ENCODE measurements at regions not wholly inside any gene's neighbourhood (a gene's known extent, or its start where the extent isn't known, plus 50 kb on each side); places are given as distances from the start of the nearest gene placed in this dataset.

DNA sequence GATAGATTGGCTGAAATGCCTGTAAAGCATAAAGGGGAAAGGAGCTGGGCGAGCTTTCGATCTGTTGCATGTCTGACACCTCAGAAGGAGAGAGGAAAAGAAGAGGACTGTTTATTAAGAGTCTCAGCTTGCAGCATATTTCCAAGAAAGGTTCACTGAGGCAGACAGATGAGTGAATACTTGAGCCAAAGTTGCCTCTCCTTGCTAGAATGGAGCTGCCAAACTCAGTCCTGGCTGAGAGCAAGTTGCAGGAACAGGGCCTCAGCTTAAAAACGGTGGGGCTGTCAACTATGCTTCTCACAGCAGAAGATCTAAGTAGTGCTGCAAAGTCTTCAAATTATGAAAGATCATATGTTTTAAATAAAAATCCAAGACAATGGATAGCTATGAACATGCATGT is 707.5 kb downstream of the PCDH7 start:
- Histone ChIP-seq H4K8ac (replicated peaks; ENCODE audit: insufficient read length, low read depth, low read length) (no peak overlapping the region), H3K23me2 (ENCODE audit: insufficient read length, low read depth, low read length, poor library complexity, severe bottlenecking) (no peaks in the 10 kb centered on the region), H2AFZ (ENCODE audit: low read length) (no peak overlapping the region), H3T11ph (ENCODE audit: low read length) (no peak overlapping the region), H3K14ac (ENCODE audit: insufficient read depth, low read length) (no peak overlapping the region), H3K9ac (ENCODE audit: extremely low read depth, insufficient read length, low read length) (no peak overlapping the region), H2BK5ac (ENCODE audit: insufficient read length, low read length) (no peak overlapping the region), H3K9me3 (ENCODE audit: control insufficient read depth, low read depth, low read length) (no peaks in the 10 kb centered on the region), H3K23ac (ENCODE audit: insufficient read length, low read depth, low read length) (no peak overlapping the region), H3K79me2 (ENCODE audit: insufficient read depth, low read length) (no peaks in the 10 kb centered on the region), H2BK20ac (ENCODE audit: low read depth, low read length, poor library complexity, severe bottlenecking) (no peak overlapping the region), H3K27me3 (ENCODE audit: insufficient read depth, low read length) (no peaks in the 10 kb centered on the region), H4K5ac (ENCODE audit: insufficient read length, low read depth, low read length) (no peak overlapping the region), H3K4me2 (ENCODE audit: insufficient read depth, insufficient read length, low read length) (no peak overlapping the region), H3K18ac (ENCODE audit: insufficient read length, low read depth, low read length) (no peak overlapping the region), H3K4ac (ENCODE audit: low read depth, low read length) (no peak overlapping the region), H3K79me1 (ENCODE audit: insufficient read depth, low read depth, low read length, poor library complexity, severe bottlenecking) (no peaks in the 10 kb centered on the region), H2AK5ac (ENCODE audit: insufficient read length, low read length) (no peak overlapping the region), H3K27ac (ENCODE audit: insufficient read length, low read depth, low read length) (no peak overlapping the region), H2BK120ac (ENCODE audit: low read depth, low read length, poor library complexity, severe bottlenecking) (no peak overlapping the region), H4K91ac (ENCODE audit: insufficient read length, low read depth, low read length) (no peak overlapping the region), H3K4me1 (ENCODE audit: insufficient read depth, low read length) (no peaks in the 10 kb centered on the region), H4K20me1 (ENCODE audit: control insufficient read depth, insufficient read depth, insufficient read length) (no peaks in the 10 kb centered on the region), H2BK12ac (ENCODE audit: insufficient read length, low read depth, low read length) (no peak overlapping the region), H2BK15ac (ENCODE audit: low read depth, low read length) (no peak overlapping the region), H3K56ac (ENCODE audit: insufficient read length, low read depth, low read length) (no peak overlapping the region)
- no peaks in the 10 kb centered on the region for H3K27me3 Mint-ChIP-seq (ENCODE audit: low read depth)
- H3K27ac Mint-ChIP-seq, result no peak overlapping the region
- DNase-seq, result no peak
- H3K4me3 Mint-ChIP-seq, result no peak overlapping the region
- TF ChIP-seq, protein P1, sequence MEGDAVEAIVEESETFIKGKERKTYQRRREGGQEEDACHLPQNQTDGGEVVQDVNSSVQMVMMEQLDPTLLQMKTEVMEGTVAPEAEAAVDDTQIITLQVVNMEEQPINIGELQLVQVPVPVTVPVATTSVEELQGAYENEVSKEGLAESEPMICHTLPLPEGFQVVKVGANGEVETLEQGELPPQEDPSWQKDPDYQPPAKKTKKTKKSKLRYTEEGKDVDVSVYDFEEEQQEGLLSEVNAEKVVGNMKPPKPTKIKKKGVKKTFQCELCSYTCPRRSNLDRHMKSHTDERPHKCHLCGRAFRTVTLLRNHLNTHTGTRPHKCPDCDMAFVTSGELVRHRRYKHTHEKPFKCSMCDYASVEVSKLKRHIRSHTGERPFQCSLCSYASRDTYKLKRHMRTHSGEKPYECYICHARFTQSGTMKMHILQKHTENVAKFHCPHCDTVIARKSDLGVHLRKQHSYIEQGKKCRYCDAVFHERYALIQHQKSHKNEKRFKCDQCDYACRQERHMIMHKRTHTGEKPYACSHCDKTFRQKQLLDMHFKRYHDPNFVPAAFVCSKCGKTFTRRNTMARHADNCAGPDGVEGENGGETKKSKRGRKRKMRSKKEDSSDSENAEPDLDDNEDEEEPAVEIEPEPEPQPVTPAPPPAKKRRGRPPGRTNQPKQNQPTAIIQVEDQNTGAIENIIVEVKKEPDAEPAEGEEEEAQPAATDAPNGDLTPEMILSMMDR (conservative IDR thresholded peaks at IDR 0.05), result no peak
- H3K9me3 Mint-ChIP-seq, result no peaks in the 10 kb centered on the region
- no CpG with 5 or more reads among the region's 3 CpGs for WGBS (ENCODE audit: extremely low coverage, insufficient read length, low lambda C conversion rate)
- H3K36me3 Mint-ChIP-seq (ENCODE audit: insufficient read depth in 1 of 3, low read depth in 3 of 3), result no peaks in the 10 kb centered on the region
- no peaks in the 10 kb centered on the region for H3K4me1 Mint-ChIP-seq

Data from H9 (cell line).